IMR-90 (cell line): ENCODE measurements at regions not wholly inside any gene's neighbourhood (a gene's known extent, or its start where the extent isn't known, plus 50 kb on each side); places are given as distances from the start of the nearest gene placed in this dataset.

Experiments
- BHLHE40 ChIP-seq: fragments of 150-350 bp; IDR thresholded peaks from 2 replicates; pipeline ENCODE4 v1.6.1; 2016; ENCODE audit warnings: mild to moderate bottlenecking, low read depth, low read length
- CEBPB ChIP-seq: IDR thresholded peaks from 2 replicates; pipeline ENCODE4 v1.6.1; 2012; ENCODE audit warnings: low read depth, low read length, improper control_type of control experiment
- CHD1 ChIP-seq: IDR thresholded peaks from 2 replicates; pipeline ENCODE4 v1.6.1; 2012; ENCODE audit warnings: low read depth, low read length, improper control_type of control experiment
- FOS ChIP-seq: fragments of 150-350 bp; IDR thresholded peaks from 2 replicates; pipeline ENCODE4 v1.6.1; 2016; ENCODE audit warnings: low read depth, low read length
- MXI1 ChIP-seq: IDR thresholded peaks from 2 replicates; pipeline ENCODE4 v1.6.1; 2012; ENCODE audit warnings: low read depth, mild to moderate bottlenecking, low read length, moderate library complexity, borderline replicate concordance
- POLR2A ChIP-seq: IDR thresholded peaks from 2 replicates; pipeline ENCODE4 v1.6.1; 2012; ENCODE audit warnings: mild to moderate bottlenecking, low read depth, low read length
- RAD21 ChIP-seq: IDR thresholded peaks from 2 replicates; pipeline ENCODE4 v1.6.1; 2012; ENCODE audit warnings: low read length, improper control_type of control experiment
- RCOR1 ChIP-seq: IDR thresholded peaks from 2 replicates; pipeline ENCODE4 v1.6.1; 2012; ENCODE audit warnings: mild to moderate bottlenecking, low read length, improper control_type of control experiment; ENCODE audit not compliant: insufficient replicate concordance
- RFX5 ChIP-seq: IDR thresholded peaks from 2 replicates; pipeline ENCODE4 v1.8.0; 2012; ENCODE audit warnings: low read depth, mild to moderate bottlenecking, low read length, moderate library complexity
- SMC3 ChIP-seq: fragments of 150-350 bp; IDR thresholded peaks from 2 replicates; pipeline ENCODE4 v1.6.1; 2016; ENCODE audit warnings: low read depth, mild to moderate bottlenecking, antibody characterized with exemption, low read length, moderate library complexity
- TF ChIP-seq, protein P1 (sequence below): conservative IDR thresholded peaks from 2 replicates; pipeline ENCODE4 v1.5.1; 2012; ENCODE audit warnings: mild to moderate bottlenecking, low read depth, low read length, improper control_type of control experiment
- TF ChIP-seq, protein P2 (sequence below): fragments of 150-350 bp; IDR thresholded peaks from 2 replicates; pipeline ENCODE4 v1.6.1; 2016; ENCODE audit warnings: low read depth, mild to moderate bottlenecking, low read length, moderate library complexity, borderline replicate concordance
- TF ChIP-seq, protein P3 (sequence below): fragments of 150-350 bp; IDR thresholded peaks from 2 replicates; pipeline ENCODE4 v1.6.1; 2017; ENCODE audit warnings: mild to moderate bottlenecking, antibody characterized with exemption, low read length, low read depth

DNA sequence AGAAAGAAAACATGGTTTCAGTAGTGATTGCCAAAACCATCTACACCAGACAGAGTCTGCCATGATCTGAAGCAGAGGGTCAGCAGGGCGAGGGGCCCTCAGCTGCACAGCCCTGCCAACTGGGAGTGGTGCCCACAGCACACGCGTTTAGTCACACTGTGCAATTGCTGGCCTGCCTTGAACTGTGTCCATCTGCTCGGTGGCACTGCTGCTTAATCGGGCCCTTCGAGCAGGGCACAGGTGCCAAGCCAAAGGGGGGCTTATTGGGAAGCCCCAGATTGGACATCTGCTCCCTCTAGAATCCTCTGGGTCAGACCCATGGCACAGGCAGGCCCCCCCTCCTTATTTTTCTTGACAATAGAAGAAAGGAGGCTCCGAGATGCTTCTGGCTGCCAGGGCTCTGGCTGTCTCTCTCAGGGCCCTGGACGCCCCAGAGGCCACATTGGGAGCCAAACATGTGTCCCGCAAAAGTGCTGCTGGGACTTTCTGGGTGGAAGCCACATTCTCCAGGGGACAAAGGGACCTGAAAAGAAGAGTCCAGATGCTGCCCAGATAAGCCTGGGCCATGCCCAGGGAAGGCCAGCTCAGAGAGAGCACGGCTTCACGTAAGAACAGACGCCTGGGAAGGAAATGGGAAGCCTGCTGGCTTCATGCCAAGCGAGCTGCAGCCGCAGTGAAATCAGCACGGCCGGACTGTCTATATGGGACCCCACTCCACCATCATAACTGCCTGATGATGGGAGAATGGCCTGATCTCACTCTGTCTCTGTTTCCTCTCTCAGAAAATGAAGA lies 349.2 kb downstream of the GADD45G start:
- TF ChIP-seq, protein P1, sequence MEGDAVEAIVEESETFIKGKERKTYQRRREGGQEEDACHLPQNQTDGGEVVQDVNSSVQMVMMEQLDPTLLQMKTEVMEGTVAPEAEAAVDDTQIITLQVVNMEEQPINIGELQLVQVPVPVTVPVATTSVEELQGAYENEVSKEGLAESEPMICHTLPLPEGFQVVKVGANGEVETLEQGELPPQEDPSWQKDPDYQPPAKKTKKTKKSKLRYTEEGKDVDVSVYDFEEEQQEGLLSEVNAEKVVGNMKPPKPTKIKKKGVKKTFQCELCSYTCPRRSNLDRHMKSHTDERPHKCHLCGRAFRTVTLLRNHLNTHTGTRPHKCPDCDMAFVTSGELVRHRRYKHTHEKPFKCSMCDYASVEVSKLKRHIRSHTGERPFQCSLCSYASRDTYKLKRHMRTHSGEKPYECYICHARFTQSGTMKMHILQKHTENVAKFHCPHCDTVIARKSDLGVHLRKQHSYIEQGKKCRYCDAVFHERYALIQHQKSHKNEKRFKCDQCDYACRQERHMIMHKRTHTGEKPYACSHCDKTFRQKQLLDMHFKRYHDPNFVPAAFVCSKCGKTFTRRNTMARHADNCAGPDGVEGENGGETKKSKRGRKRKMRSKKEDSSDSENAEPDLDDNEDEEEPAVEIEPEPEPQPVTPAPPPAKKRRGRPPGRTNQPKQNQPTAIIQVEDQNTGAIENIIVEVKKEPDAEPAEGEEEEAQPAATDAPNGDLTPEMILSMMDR, result no peak
- TF ChIP-seq FOS (no peak), CHD1 (no peak), POLR2A (no peak), RCOR1 (no peak), RFX5 (no peak), RAD21 (no peak), BHLHE40 (no peak), MXI1 (no peak), CEBPB (no peak), SMC3 (no peak)
- TF ChIP-seq, protein P2, sequence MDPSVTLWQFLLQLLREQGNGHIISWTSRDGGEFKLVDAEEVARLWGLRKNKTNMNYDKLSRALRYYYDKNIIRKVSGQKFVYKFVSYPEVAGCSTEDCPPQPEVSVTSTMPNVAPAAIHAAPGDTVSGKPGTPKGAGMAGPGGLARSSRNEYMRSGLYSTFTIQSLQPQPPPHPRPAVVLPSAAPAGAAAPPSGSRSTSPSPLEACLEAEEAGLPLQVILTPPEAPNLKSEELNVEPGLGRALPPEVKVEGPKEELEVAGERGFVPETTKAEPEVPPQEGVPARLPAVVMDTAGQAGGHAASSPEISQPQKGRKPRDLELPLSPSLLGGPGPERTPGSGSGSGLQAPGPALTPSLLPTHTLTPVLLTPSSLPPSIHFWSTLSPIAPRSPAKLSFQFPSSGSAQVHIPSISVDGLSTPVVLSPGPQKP, result no peak
- TF ChIP-seq, protein P3, sequence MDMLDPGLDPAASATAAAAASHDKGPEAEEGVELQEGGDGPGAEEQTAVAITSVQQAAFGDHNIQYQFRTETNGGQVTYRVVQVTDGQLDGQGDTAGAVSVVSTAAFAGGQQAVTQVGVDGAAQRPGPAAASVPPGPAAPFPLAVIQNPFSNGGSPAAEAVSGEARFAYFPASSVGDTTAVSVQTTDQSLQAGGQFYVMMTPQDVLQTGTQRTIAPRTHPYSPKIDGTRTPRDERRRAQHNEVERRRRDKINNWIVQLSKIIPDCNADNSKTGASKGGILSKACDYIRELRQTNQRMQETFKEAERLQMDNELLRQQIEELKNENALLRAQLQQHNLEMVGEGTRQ, result no peak
